Ovary (tissue), 7 donors: ENCODE measurements at regions not wholly inside any gene's neighbourhood (a gene's known extent, or its start where the extent isn't known, plus 50 kb on each side); places are given as distances from the start of the nearest gene placed in this dataset. TPM values are rescaled to one million over a fixed set of nuclear protein-coding genes. Genes with fewer than 3 reads are reported as not detected.

Experiments used
- DNase-seq, 5 donors: peaks; one replicate each; pipeline ENCODE4 v3.0.0-alpha.2; 2019 to 2020
- H3K27ac ChIP-seq, 2 donors: fragments of 200-600 bp; one replicate each; pipeline versions ENCODE4 v1.5.1 to v1.8.0; 2019 to 2022
- H3K27me3 ChIP-seq: fragments of 200-600 bp; one replicate; pipeline ENCODE4 v1.8.0; 2022
- H3K36me3 ChIP-seq: fragments of 200-600 bp; sonication (generic); one replicate; pipeline ENCODE4 v1.5.1; 2019
- H3K4me1 ChIP-seq: one replicate; pipeline ENCODE4 v1.8.1; 2013; ENCODE audit warnings: mild to moderate bottlenecking, moderate library complexity; ENCODE audit not compliant: insufficient read depth
- H3K4me3 ChIP-seq: fragments of 200-600 bp; sonication (generic); one replicate; pipeline ENCODE4 v1.5.1; 2017
- H3K9me3 ChIP-seq, 2 donors: fragments of 200-600 bp in 1 of 2; sonication (generic) in 1 of 2; one replicate each; pipeline versions ENCODE4 v1.5.1 to v1.8.1; 2013 to 2019; ENCODE audit warnings: mild to moderate bottlenecking in 1 of 2, moderate library complexity in 1 of 2
- EP300 ChIP-seq: sonication (generic); formaldehyde crosslinking; IDR thresholded peaks from one replicate; pipeline ENCODE4 v1.6.1; 2017; ENCODE audit warnings: antibody characterized with exemption
- POLR2A ChIP-seq: fragments of 450-650 bp; IDR thresholded peaks from one replicate; pipeline ENCODE4 v1.6.1; 2017; ENCODE audit warnings: antibody characterized with exemption, mild to moderate bottlenecking, moderate library complexity
- WGBS, 3 donors: extraction: QIAGEN DNeasy Blood & Tissue Kit in 1 of 3; methylation state at CpG; one replicate each; pipeline versions ENCODE4 v1.1.5 to v1.1.7; 2013 to 2017; 5-methylcytosine and 5-hydroxymethylcytosine counted together
- intact Hi-C, 4 donors: fragments of 100-400 bp; cut with DNase I; formaldehyde crosslinking; loops; one replicate each; pipeline versions ENCODE4 v1.11.0 to v1.15.1; 2022 to 2023
- small RNA-seq: library from RNA; depleted of rRNA; stranded (forward); fragments of <200 nt; gene quantifications from one replicate; pipeline ENCODE3, GENCODE V24; 2016
- TF ChIP-seq, protein P1 (sequence below), 3 donors: fragments of 450-650 bp in 2 of 3; fragments of 200-600 bp in 1 of 3; IDR thresholded peaks; one replicate each; pipeline versions ENCODE4 v1.5.1 to v1.8.0; 2016 to 2022; ENCODE audit warnings: antibody characterized with exemption in 3 of 3, mild to moderate bottlenecking in 1 of 3
- donor health status: DM: no; HTN: no; CAD: no; lungs with moderate emphysema.
- donor health status: DM: no; HTN: no; CAD: no.
- donor health status: Bipolar disorder and iron deficiency.
- donor health status: DM: no; HTN: no; CAD: no.
- donor health status: DM: yes; HTN: yes; CAD: no.

DNA sequence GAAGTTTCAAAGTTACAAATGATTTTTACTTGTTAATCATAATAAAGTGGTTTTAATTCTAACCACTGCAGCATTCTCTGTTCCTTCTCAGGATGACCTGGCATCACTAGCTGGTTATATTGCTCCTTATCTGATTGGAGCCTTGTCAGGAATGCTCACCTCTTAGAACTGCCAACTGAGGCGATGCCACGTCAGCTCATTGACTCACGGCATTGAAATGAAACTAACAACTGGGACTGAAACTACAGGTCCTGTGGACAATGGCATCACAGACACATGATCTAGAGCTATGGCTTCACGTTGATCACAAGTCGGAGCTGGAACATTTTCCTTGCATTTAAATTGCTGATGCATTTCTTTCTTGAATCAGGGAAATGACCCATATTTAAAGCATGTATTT, 54.9 kb upstream of the MAP2 start:
- TF ChIP-seq, protein P1, sequence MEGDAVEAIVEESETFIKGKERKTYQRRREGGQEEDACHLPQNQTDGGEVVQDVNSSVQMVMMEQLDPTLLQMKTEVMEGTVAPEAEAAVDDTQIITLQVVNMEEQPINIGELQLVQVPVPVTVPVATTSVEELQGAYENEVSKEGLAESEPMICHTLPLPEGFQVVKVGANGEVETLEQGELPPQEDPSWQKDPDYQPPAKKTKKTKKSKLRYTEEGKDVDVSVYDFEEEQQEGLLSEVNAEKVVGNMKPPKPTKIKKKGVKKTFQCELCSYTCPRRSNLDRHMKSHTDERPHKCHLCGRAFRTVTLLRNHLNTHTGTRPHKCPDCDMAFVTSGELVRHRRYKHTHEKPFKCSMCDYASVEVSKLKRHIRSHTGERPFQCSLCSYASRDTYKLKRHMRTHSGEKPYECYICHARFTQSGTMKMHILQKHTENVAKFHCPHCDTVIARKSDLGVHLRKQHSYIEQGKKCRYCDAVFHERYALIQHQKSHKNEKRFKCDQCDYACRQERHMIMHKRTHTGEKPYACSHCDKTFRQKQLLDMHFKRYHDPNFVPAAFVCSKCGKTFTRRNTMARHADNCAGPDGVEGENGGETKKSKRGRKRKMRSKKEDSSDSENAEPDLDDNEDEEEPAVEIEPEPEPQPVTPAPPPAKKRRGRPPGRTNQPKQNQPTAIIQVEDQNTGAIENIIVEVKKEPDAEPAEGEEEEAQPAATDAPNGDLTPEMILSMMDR (IDR thresholded peaks at IDR 0.05), result no peak
- no peak for TF ChIP-seq POLR2A
- H3K36me3 ChIP-seq, result no peaks in the 10 kb centered on the region
- no peak overlapping the region for H3K4me3 ChIP-seq
- no peaks in the 10 kb centered on the region for H3K27me3 ChIP-seq
- no peak overlapping the region for H3K27ac ChIP-seq
- intact Hi-C loops, result no loop called here
- WGBS, 3 donors, result 9 to 45% (median 25%) methylated on average over 5 of the region's 5 CpGs
- DNase-seq, result no peak
- peaks cover 2% of the 10 kb centered on the region for H3K4me1 ChIP-seq
- no peaks in the 10 kb centered on the region for H3K9me3 ChIP-seq

DNA sequence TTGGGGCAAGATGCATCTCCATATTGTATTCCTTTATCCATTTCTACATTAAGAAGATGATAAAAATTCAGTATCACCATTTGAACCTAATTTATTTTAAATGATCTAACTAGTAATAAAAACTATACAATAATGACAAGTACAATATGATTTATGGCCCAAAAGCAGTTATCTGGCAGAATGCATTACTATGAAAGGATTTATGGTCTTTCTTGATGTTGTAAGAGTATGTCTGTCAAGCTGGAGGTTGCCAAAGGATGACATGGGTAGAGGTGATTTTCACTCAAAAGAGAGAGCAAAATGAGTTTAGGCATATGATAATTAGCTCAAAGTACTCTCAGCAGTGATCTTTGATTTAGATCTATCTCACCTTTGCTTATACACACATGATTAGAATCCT, 54.2 kb upstream of the MAP2 start:
- Histone ChIP-seq H3K4me3 (no peak overlapping the region), H3K4me1 (peaks cover 2% of the 10 kb centered on the region), H3K27ac (no peak overlapping the region), H3K36me3 (no peaks in the 10 kb centered on the region), H3K9me3 (no peaks in the 10 kb centered on the region), H3K27me3 (no peaks in the 10 kb centered on the region)
- TF ChIP-seq EP300, result no peak
- TF ChIP-seq POLR2A, result no peak
- TF ChIP-seq, protein P1 (IDR thresholded peaks at IDR 0.05), result no peak
- intact Hi-C loops, result no loop called here
- no peak for DNase-seq

DNA sequence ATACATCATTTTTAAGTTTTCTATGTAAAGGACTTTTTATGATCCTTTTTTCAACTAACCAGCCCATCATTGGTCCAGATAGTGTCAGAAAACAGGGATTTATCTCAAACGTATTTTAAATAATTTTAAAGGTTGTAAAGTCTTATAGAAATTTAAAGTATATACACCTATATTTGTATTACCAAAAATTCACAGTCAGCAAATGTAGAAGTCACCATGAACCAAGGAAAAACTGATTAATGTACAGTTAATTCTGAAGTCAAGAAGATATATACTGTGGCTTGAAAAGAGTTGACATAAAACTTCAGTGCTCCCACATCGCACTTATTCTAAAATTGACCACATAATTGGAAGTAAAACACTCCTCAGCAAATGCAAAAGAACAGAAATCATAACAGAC, 52.4 kb upstream of the MAP2 start:
- no peaks in the 10 kb centered on the region for H3K9me3 ChIP-seq
- DNase-seq, result no peak
- H3K27me3 ChIP-seq, result no peaks in the 10 kb centered on the region
- intact Hi-C loops, result no loop called here
- no peak overlapping the region for H3K4me3 ChIP-seq
- H3K27ac ChIP-seq, result no peak overlapping the region
- 81 to 83% (median 83%) methylated on average over 2 of the region's 2 CpGs for WGBS, 3 donors
- peaks cover 2% of the 10 kb centered on the region for H3K4me1 ChIP-seq
- no peak for TF ChIP-seq POLR2A
- no peak for TF ChIP-seq EP300
- TF ChIP-seq, protein P1 (IDR thresholded peaks at IDR 0.05), result no peak
- H3K36me3 ChIP-seq, result no peaks in the 10 kb centered on the region

Small RNA genes in the stretch of these regions (small RNA-seq; reads per million reads assigned to genes)
- not detected for gene RNA5SP117
